Lung (tissue), 12 donors: ENCODE measurements at regions not wholly inside any gene's neighbourhood (a gene's known extent, or its start where the extent isn't known, plus 50 kb on each side); places are given as distances from the start of the nearest gene placed in this dataset. TPM values are rescaled to one million over a fixed set of nuclear protein-coding genes. Genes with fewer than 3 reads are reported as not detected.

Source experiments
- ATAC-seq: fragments of 200-7000 bp; cut with Tn5 transposase; one replicate; pipeline ENCODE4 v1.9.1; 2020; ENCODE audit warnings: moderate number of reproducible peaks; ENCODE audit not compliant: insufficient read depth, low FRiP score
- DNase-seq, 3 donors: peaks; one replicate each; pipeline ENCODE4 v3.0.0-alpha.2; 2013 to 2017
- H3K27ac ChIP-seq, 2 donors: one replicate each; pipeline ENCODE4 v1.5.1; 2013; ENCODE audit warnings: mild to moderate bottlenecking in 2 of 2, moderate library complexity in 2 of 2, control low read depth in 1 of 2, inconsistent platforms in 1 of 2, low read depth in 1 of 2, low read length in 1 of 2
- H3K27me3 ChIP-seq, 3 donors: one replicate each; pipeline ENCODE4 v1.5.1; 2013; ENCODE audit warnings: low read length in 2 of 3; ENCODE audit not compliant: control insufficient read depth in 3 of 3, insufficient read depth in 3 of 3
- H3K36me3 ChIP-seq, 4 donors: one replicate each; pipeline ENCODE4 v1.5.1; 2013; ENCODE audit warnings: low read length in 4 of 4, mild to moderate bottlenecking in 1 of 4, moderate library complexity in 1 of 4; ENCODE audit not compliant: control insufficient read depth in 4 of 4, insufficient read depth in 4 of 4
- H3K4me1 ChIP-seq, 5 donors: one replicate each; pipeline ENCODE4 v1.5.1; 2013; ENCODE audit warnings: low read length in 5 of 5, mild to moderate bottlenecking in 2 of 5, moderate library complexity in 1 of 5; ENCODE audit not compliant: control insufficient read depth in 5 of 5, insufficient read depth in 5 of 5
- H3K4me3 ChIP-seq: one replicate; pipeline ENCODE4 v1.5.1; 2013; ENCODE audit warnings: mild to moderate bottlenecking, control low read depth, moderate library complexity
- H3K9ac ChIP-seq, 2 donors: one replicate each; pipeline ENCODE4 v1.5.1; 2013; ENCODE audit warnings: low read length in 2 of 2, control low read depth in 1 of 2; ENCODE audit not compliant: insufficient read depth in 1 of 2
- H3K9me3 ChIP-seq, 4 donors: one replicate each; pipeline ENCODE4 v1.5.1; 2013; ENCODE audit warnings: low read length in 3 of 4, mild to moderate bottlenecking in 1 of 4, moderate library complexity in 1 of 4; ENCODE audit not compliant: control insufficient read depth in 4 of 4, insufficient read depth in 3 of 4
- WGBS, 2 donors: extraction: QIAGEN DNeasy Blood & Tissue Kit; methylation state at CpG; one replicate each; pipeline ENCODE4 v1.1.7; 2013; 5-methylcytosine and 5-hydroxymethylcytosine counted together
- small RNA-seq: library from RNA; depleted of rRNA; stranded (forward); fragments of <200 nt; gene quantifications from one replicate; pipeline ENCODE3, GENCODE V24; 2014; ENCODE audit warnings: low replicate concordance
- TF ChIP-seq, protein P1 (sequence below): IDR thresholded peaks from 2 replicates; pipeline ENCODE4 v1.5.1; 2012; ENCODE audit warnings: mild to moderate bottlenecking; ENCODE audit errors: control extremely low read depth, extremely low read depth
- donor health status: control.
- donor health status: control.
- donor health status: Bipolar disorder and iron deficiency.
- donor health status: healthy.
- donor health status: DM: yes; HTN: yes; CAD: no.

DNA sequence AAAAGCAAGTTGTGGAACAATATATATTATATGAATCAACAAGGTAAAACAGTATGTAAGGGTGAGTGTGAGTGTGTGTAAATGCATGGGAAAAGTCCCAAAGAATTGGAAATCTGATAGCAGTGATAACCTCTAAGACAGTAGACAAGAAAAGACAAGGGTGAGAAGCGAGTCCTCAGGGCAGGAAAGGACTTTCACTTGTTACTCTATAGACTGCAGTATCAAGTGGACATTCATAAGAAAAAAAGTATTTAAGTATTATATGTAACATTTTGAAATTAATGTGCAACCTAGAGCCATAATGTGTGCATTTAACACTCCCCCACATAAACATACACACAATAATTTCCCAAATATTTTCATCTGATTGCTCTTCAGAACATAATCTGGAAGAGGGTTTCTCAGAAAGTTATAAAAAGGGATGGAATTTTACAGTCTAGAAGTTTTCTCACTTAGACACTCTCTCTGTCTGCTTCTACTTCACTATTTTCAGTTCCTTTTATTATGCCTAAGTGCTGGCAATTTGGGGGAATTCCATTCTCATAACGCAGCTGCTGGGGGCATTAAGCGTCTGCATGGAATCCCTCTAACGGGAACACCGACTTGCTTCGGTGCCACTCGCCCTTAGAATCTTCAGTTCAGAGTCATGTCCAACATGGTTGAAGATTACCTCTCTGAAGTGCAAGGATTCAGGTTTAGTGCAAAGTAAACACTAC, 50.0 kb upstream of the CDIN1 start:
- Histone ChIP-seq H3K4me1 (no peaks in the 10 kb centered on the region), H3K4me3 (no peak overlapping the region), H3K27me3 (peaks cover 0 to 5% (median 0%) of the 10 kb centered on the region in 3 donors), H3K36me3 (no peaks in the 10 kb centered on the region), H3K27ac (no peak overlapping the region), H3K9me3 (no peaks in the 10 kb centered on the region), H3K9ac (no peak overlapping the region)
- DNase-seq = no peak
- TF ChIP-seq, protein P1, sequence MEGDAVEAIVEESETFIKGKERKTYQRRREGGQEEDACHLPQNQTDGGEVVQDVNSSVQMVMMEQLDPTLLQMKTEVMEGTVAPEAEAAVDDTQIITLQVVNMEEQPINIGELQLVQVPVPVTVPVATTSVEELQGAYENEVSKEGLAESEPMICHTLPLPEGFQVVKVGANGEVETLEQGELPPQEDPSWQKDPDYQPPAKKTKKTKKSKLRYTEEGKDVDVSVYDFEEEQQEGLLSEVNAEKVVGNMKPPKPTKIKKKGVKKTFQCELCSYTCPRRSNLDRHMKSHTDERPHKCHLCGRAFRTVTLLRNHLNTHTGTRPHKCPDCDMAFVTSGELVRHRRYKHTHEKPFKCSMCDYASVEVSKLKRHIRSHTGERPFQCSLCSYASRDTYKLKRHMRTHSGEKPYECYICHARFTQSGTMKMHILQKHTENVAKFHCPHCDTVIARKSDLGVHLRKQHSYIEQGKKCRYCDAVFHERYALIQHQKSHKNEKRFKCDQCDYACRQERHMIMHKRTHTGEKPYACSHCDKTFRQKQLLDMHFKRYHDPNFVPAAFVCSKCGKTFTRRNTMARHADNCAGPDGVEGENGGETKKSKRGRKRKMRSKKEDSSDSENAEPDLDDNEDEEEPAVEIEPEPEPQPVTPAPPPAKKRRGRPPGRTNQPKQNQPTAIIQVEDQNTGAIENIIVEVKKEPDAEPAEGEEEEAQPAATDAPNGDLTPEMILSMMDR = no peak
- WGBS, 2 donors = 75 to 88% methylated on average over 7 of the region's 7 CpGs
- ATAC-seq = no peak

Small RNA genes lying in the stretch of these regions (small RNA-seq; reads per million reads assigned to genes)
- gene AC068867.1 (not detected), gene MIR4510 (not detected)
